Right lobe of liver (tissue), 6 donors: ENCODE measurements at regions not wholly inside any gene's neighbourhood (a gene's known extent, or its start where the extent isn't known, plus 50 kb on each side); places are given as distances from the start of the nearest gene placed in this dataset.
"Not testable (repeated sequence)": the region's sequence is repeated elsewhere in the genome, so short reads cannot be mapped to it uniquely, and the experiment has no call there.

Source experiments
- ATAC-seq, 4 donors: fragments of 200-7000 bp; cut with Tn5 transposase; one replicate each; pipeline ENCODE4 v1.9.1; 2020; ENCODE audit warnings: mild to moderate bottlenecking in 4 of 4, moderate library complexity in 4 of 4
- DNase-seq, 3 donors: peaks; one replicate each; pipeline ENCODE4 v3.0.0-alpha.2; 2020
- H3K27ac ChIP-seq, 3 donors: fragments of 200-600 bp; one replicate each; pipeline ENCODE4 v1.8.0; 2022
- H3K27me3 ChIP-seq, 2 donors: fragments of 200-600 bp; one replicate each; pipeline ENCODE4 v1.8.0; 2022
- H3K36me3 ChIP-seq, 4 donors: fragments of 200-600 bp; sonication (generic) in 1 of 4; one replicate each; pipeline versions ENCODE4 v1.5.1 to v1.8.0; 2017 to 2022; ENCODE audit warnings: control low read depth in 1 of 4
- H3K4me1 ChIP-seq, 4 donors: fragments of 200-600 bp; sonication (generic) in 1 of 4; one replicate each; pipeline versions ENCODE4 v1.5.1 to v1.8.0; 2017 to 2022; ENCODE audit warnings: control low read depth in 1 of 4
- H3K4me3 ChIP-seq, 3 donors: fragments of 200-600 bp; one replicate each; pipeline ENCODE4 v1.8.0; 2022
- H3K9me3 ChIP-seq, 4 donors: fragments of 200-600 bp; sonication (generic) in 1 of 4; one replicate each; pipeline versions ENCODE4 v1.5.1 to v1.8.0; 2017 to 2022; ENCODE audit warnings: control low read depth in 1 of 4
- POLR2A ChIP-seq: fragments of 450-650 bp; IDR thresholded peaks from one replicate; pipeline ENCODE4 v1.6.1; 2017; ENCODE audit warnings: antibody characterized with exemption, mild to moderate bottlenecking
- WGBS: methylation state at CpG from one replicate; pipeline ENCODE4 v1.1.6; 2018; ENCODE audit warnings: low coverage, low lambda C conversion rate; ENCODE audit not compliant: insufficient coverage; ENCODE audit errors: missing lambda C conversion rate; 5-methylcytosine and 5-hydroxymethylcytosine counted together
- intact Hi-C, 2 donors: fragments of 100-400 bp; cut with DNase I; formaldehyde crosslinking; loops; one replicate each; pipeline versions ENCODE4 v1.11.2 to v1.14.1; 2022
- TF ChIP-seq, protein P1 (sequence below), 4 donors: fragments of 200-600 bp in 3 of 4; fragments of 450-650 bp in 1 of 4; IDR thresholded peaks; one replicate each; pipeline versions ENCODE4 v1.5.1 to v1.8.0; 2016 to 2022; ENCODE audit warnings: antibody characterized with exemption in 4 of 4, mild to moderate bottlenecking in 2 of 4
- donor health status: DM: no; HTN: yes; CAD: no.
- donor health status: DM: no; HTN: no; CAD: no.
- donor health status: DM: no; HTN: no; CAD: no.
- donor health status: DM: no; HTN: yes; CAD: no.
- donor health status: DM: no; HTN: yes; CAD: no.

GRCh38 chr4:160523231-160523630 lies 1420.4 kb downstream of the RAPGEF2 start:
- no peak for TF ChIP-seq POLR2A
- TF ChIP-seq, protein P1, sequence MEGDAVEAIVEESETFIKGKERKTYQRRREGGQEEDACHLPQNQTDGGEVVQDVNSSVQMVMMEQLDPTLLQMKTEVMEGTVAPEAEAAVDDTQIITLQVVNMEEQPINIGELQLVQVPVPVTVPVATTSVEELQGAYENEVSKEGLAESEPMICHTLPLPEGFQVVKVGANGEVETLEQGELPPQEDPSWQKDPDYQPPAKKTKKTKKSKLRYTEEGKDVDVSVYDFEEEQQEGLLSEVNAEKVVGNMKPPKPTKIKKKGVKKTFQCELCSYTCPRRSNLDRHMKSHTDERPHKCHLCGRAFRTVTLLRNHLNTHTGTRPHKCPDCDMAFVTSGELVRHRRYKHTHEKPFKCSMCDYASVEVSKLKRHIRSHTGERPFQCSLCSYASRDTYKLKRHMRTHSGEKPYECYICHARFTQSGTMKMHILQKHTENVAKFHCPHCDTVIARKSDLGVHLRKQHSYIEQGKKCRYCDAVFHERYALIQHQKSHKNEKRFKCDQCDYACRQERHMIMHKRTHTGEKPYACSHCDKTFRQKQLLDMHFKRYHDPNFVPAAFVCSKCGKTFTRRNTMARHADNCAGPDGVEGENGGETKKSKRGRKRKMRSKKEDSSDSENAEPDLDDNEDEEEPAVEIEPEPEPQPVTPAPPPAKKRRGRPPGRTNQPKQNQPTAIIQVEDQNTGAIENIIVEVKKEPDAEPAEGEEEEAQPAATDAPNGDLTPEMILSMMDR (IDR thresholded peaks at IDR 0.05), result no peak
- Histone ChIP-seq H3K27me3 (no peaks in the 10 kb centered on the region), H3K27ac (no peak overlapping the region), H3K9me3 (no peaks in the 10 kb centered on the region), H3K36me3 (no peaks in the 10 kb centered on the region), H3K4me3 (no peak overlapping the region), H3K4me1 (no peaks in the 10 kb centered on the region)
- no peak for DNase-seq
- no peak for ATAC-seq
- intact Hi-C loops, result no loop called here
- 22% methylated on average over 1 of the region's 1 CpG for WGBS

DNA sequence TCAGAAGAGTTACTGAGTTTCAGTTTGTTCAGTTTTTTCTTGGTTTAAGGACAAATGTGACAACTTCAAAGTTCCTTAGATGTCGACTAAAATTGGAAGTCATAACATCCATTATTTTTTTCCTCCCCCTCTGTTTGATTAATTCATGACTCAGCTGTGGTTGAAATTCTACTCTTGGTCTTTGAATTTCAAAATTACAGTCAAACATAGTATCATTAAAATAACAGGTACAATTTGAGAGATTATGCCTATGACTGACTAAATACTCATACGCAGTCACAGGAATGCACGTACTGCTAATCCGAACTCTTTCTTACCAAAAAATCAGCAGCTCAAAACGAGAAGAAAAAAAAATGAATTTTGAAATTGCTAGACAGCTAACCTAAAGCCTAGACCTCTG lies 1434.8 kb downstream of the RAPGEF2 start:
- DNase-seq, result no peak
- no peaks in the 10 kb centered on the region for H3K9me3 ChIP-seq
- H3K36me3 ChIP-seq, result no peaks in the 10 kb centered on the region
- TF ChIP-seq POLR2A, result no peak
- TF ChIP-seq, protein P1 (IDR thresholded peaks at IDR 0.05), result no peak
- no peak overlapping the region for H3K27ac ChIP-seq
- ATAC-seq, result no peak
- WGBS, result 69% methylated on average over 5 of the region's 5 CpGs
- no peaks in the 10 kb centered on the region for H3K27me3 ChIP-seq
- no peaks in the 10 kb centered on the region for H3K4me1 ChIP-seq
- intact Hi-C loops, result no loop called here
- H3K4me3 ChIP-seq, result no peak overlapping the region

DNA sequence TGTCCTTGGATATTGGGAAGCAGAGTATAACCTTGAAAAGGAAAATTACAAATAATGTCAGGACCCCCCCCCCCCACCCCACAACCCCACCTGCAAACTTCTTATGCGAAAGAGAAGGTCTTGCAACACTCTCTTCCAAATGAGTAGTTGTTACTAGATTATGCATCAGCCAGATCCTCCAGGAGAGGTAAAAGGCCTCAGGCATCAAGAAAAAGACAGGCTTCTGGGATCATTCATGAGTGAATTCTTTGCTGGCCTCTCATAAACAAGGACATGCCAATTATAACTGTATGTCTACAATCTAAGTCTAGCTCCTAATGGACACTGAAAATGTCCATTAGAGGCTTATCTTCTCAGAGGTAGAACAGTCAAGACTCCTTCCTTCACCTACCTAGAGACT lies 1443.3 kb downstream of the RAPGEF2 start:
- Histone ChIP-seq H3K27ac (no peak overlapping the region), H3K4me3 (no peak overlapping the region), H3K36me3 (no peaks in the 10 kb centered on the region), H3K27me3 (no peaks in the 10 kb centered on the region), H3K4me1 (no peaks in the 10 kb centered on the region), H3K9me3 (no peaks in the 10 kb centered on the region)
- no peak for TF ChIP-seq POLR2A
- TF ChIP-seq, protein P1 (IDR thresholded peaks at IDR 0.05), result no peak
- 75% methylated on average over 1 of the region's 1 CpG for WGBS
- intact Hi-C loops, result no loop called here
- ATAC-seq (no peak), DNase-seq (no peak)

- DNase-seq, H3K36me3 ChIP-seq, H3K4me1 ChIP-seq, H3K27ac ChIP-seq, intact Hi-C loops, H3K27me3 ChIP-seq, ATAC-seq, H3K4me3 ChIP-seq, H3K9me3 ChIP-seq: not testable (repeated sequence)
- WGBS, result 100% methylated on average over 3 of the region's 32 CpGs
Measured at GRCh38 chr4:160549951-160550519, 1447.2 kb downstream of the RAPGEF2 start.

- intact Hi-C loops, result no loop called here
- no peaks in the 10 kb centered on the region for H3K36me3 ChIP-seq
- 84% methylated on average over 4 of the region's 4 CpGs for WGBS
- no peak overlapping the region for H3K27ac ChIP-seq
- H3K4me3 ChIP-seq, result no peak overlapping the region
- H3K27me3 ChIP-seq, result no peaks in the 10 kb centered on the region
- DNase-seq (no peak), ATAC-seq (no peak)
- TF ChIP-seq, protein P1 (IDR thresholded peaks at IDR 0.05), result no peak
- no peak for TF ChIP-seq POLR2A
- no peaks in the 10 kb centered on the region for H3K4me1 ChIP-seq
- no peaks in the 10 kb centered on the region for H3K9me3 ChIP-seq
Measured at GRCh38 chr4:160562661-160563060, 1459.8 kb downstream of the RAPGEF2 start.
